Left ventricle myocardium inferior (tissue), 1 donor: ENCODE measurements at regions not wholly inside any gene's neighbourhood (a gene's known extent, or its start where the extent isn't known, plus 50 kb on each side); places are given as distances from the start of the nearest gene placed in this dataset.

ENCODE experiments used
- DNase-seq: peaks from one replicate; pipeline ENCODE4 v3.0.0-alpha.2; 2020
- H3K27ac ChIP-seq: fragments of 200-600 bp; replicated peaks from 2 replicates; pipeline ENCODE4 v1.8.0; 2021
- H3K27me3 ChIP-seq: fragments of 200-600 bp; 2 replicates; pipeline ENCODE4 v1.8.0; 2021; ENCODE audit warnings: low read depth
- H3K36me3 ChIP-seq: fragments of 200-600 bp; 2 replicates; pipeline ENCODE4 v1.8.0; 2021
- H3K4me1 ChIP-seq: fragments of 200-600 bp; 2 replicates; pipeline ENCODE4 v1.8.0; 2021
- H3K4me3 ChIP-seq: fragments of 200-600 bp; 2 replicates; pipeline ENCODE4 v1.8.0; 2021; ENCODE audit warnings: mild to moderate bottlenecking, moderate library complexity
- H3K9me3 ChIP-seq: fragments of 200-600 bp; replicated peaks from 2 replicates; pipeline ENCODE4 v1.8.0; 2021
- CTCF ChIP-seq: fragments of 200-600 bp; IDR thresholded peaks from 2 replicates; pipeline ENCODE4 v1.8.0; 2021; ENCODE audit warnings: antibody characterized with exemption, mild to moderate bottlenecking, borderline replicate concordance
- intact Hi-C: fragments of 100-400 bp; cut with micrococcal nuclease; formaldehyde crosslinking; loops from one replicate; pipeline ENCODE4 v1.11.0; 2022
- donor health status: DM: no; HTN: yes; CAD: no; lungs with severe emphysema.

GRCh38 chr1:116207126-116207735, 96.0 kb downstream of the MAB21L3 start:
- TF ChIP-seq CTCF: no peak

GRCh38 chr1:116208136-116208535, 96.9 kb downstream of the MAB21L3 start:
- no peak for TF ChIP-seq CTCF
- Histone ChIP-seq H3K27ac (no peak overlapping the region), H3K9me3 (peaks cover 14% of the 10 kb centered on the region), H3K4me1 (no peaks in the 10 kb centered on the region), H3K36me3 (no peaks in the 10 kb centered on the region), H3K27me3 (no peaks in the 10 kb centered on the region), H3K4me3 (no peak overlapping the region)
- intact Hi-C loops: no loop called here
- no peak for DNase-seq

More at GRCh38 chr1:116207126-116207735, 96.0 kb downstream of the MAB21L3 start:
- DNase-seq: no peak
- intact Hi-C loops: no loop called here
- H3K9me3 ChIP-seq: peaks cover 5% of the 10 kb centered on the region
- no peaks in the 10 kb centered on the region for H3K27me3 ChIP-seq
- H3K4me1 ChIP-seq: no peaks in the 10 kb centered on the region
- H3K4me3 ChIP-seq: no peak overlapping the region
- no peaks in the 10 kb centered on the region for H3K36me3 ChIP-seq
- no peak overlapping the region for H3K27ac ChIP-seq

GRCh38 chr1:116211294-116211693, 100.1 kb downstream of the MAB21L3 start:
- H3K27me3 ChIP-seq: no peaks in the 10 kb centered on the region
- intact Hi-C loops: no loop called here
- H3K27ac ChIP-seq: no peak overlapping the region
- no peak for TF ChIP-seq CTCF
- H3K4me3 ChIP-seq: no peak overlapping the region
- no peaks in the 10 kb centered on the region for H3K36me3 ChIP-seq
- H3K4me1 ChIP-seq: no peaks in the 10 kb centered on the region
- DNase-seq: no peak
- peaks cover 10% of the 10 kb centered on the region for H3K9me3 ChIP-seq

GRCh38 chr1:116218922-116219321, 107.7 kb downstream of the MAB21L3 start:
- Histone ChIP-seq H3K4me1 (peaks cover 14% of the 10 kb centered on the region), H3K27me3 (no peaks in the 10 kb centered on the region), H3K36me3 (no peaks in the 10 kb centered on the region), H3K27ac (peak overlapping the region; percentile 42), H3K9me3 (no peaks in the 10 kb centered on the region), H3K4me3 (no peak overlapping the region)
- TF ChIP-seq CTCF: no peak
- peak; percentile 48 for DNase-seq
- intact Hi-C loops: no loop called here

GRCh38 chr1:116219651-116220434, 108.6 kb downstream of the MAB21L3 start:
- H3K27ac ChIP-seq: peak overlapping the region; percentile 42
- no peak for DNase-seq
- H3K27me3 ChIP-seq: no peaks in the 10 kb centered on the region
- H3K36me3 ChIP-seq: no peaks in the 10 kb centered on the region
- TF ChIP-seq CTCF: no peak
- H3K4me3 ChIP-seq: no peak overlapping the region
- no peaks in the 10 kb centered on the region for H3K9me3 ChIP-seq
- H3K4me1 ChIP-seq: peaks cover 14% of the 10 kb centered on the region
- intact Hi-C loops: no loop called here
